HUES64 (cell line): ENCODE measurements at regions not wholly inside any gene's neighbourhood (a gene's known extent, or its start where the extent isn't known, plus 50 kb on each side); places are given as distances from the start of the nearest gene placed in this dataset.

ENCODE experiments used
- H3K27ac ChIP-seq: 2 replicates; pipeline ENCODE4 v1.7.0; 2013; ENCODE audit warnings: low read depth, low read length, inconsistent platforms
- H3K27me3 ChIP-seq: 2 replicates; pipeline ENCODE4 v1.6.1; 2013; ENCODE audit warnings: mild to moderate bottlenecking, low read length; ENCODE audit not compliant: insufficient read depth
- H3K36me3 ChIP-seq: 2 replicates; pipeline ENCODE4 v1.6.1; 2013; ENCODE audit warnings: mild to moderate bottlenecking, low read length; ENCODE audit not compliant: insufficient read depth
- H3K4me1 ChIP-seq: 2 replicates; pipeline ENCODE4 v1.6.1; 2013; ENCODE audit warnings: mild to moderate bottlenecking, low read length, moderate library complexity; ENCODE audit not compliant: insufficient read depth
- H3K4me3 ChIP-seq: 2 replicates; pipeline ENCODE4 v1.5.1; 2013; ENCODE audit warnings: mild to moderate bottlenecking, low read length, moderate library complexity
- H3K9ac ChIP-seq: 2 replicates; pipeline ENCODE4 v1.6.1; 2013; ENCODE audit warnings: mild to moderate bottlenecking, low read depth, low read length
- H3K9me3 ChIP-seq: 2 replicates; pipeline ENCODE4 v1.6.1; 2013; ENCODE audit warnings: low read depth, low read length; ENCODE audit not compliant: insufficient read depth
- WGBS: fragments of 150-250, 120-280 bp; methylation state at CpG from one replicate; pipeline ENCODE4 v1.1.7; 2013; ENCODE audit warnings: missing lambda C conversion rate; 5-methylcytosine and 5-hydroxymethylcytosine counted together

- 0 out of 2 replicates have a peak overlapping the region, but pooled peaks have one; percentile 1 for H3K9ac ChIP-seq
- WGBS: 81% methylated on average over 5 of the region's 7 CpGs
- peaks cover 44% of the 10 kb centered on the region for H3K4me1 ChIP-seq
- H3K9me3 ChIP-seq: no peaks in the 10 kb centered on the region
- H3K36me3 ChIP-seq: 0 out of 2 replicates have a peak, but pooled peaks cover 3% of the 10 kb centered on the region
- peak overlapping the region; percentile 89 for H3K4me3 ChIP-seq
- no peak overlapping the region for H3K27ac ChIP-seq
- peaks cover 17% of the 10 kb centered on the region for H3K27me3 ChIP-seq
Observed at GRCh38 chr3:72444656-72445223, 403.5 kb downstream of the SHQ1 start.

- peaks cover 17% of the 10 kb centered on the region for H3K36me3 ChIP-seq
- WGBS: 97% methylated on average over 4 of the region's 4 CpGs
- H3K4me3 ChIP-seq: no peak overlapping the region; the same call in 1 of the 2 replicates
- H3K9me3 ChIP-seq: no peaks in the 10 kb centered on the region
- no peak overlapping the region for H3K9ac ChIP-seq
- peaks cover 4% of the 10 kb centered on the region for H3K27me3 ChIP-seq
- H3K27ac ChIP-seq: no peak overlapping the region
- peaks cover 45% of the 10 kb centered on the region for H3K4me1 ChIP-seq
Observed at GRCh38 chr3:72442759-72443158, 405.5 kb downstream of the SHQ1 start.

GRCh38 chr3:72441284-72441994, 406.8 kb downstream of the SHQ1 start:
- H3K27me3 ChIP-seq: no peaks in the 10 kb centered on the region
- no peak overlapping the region for H3K27ac ChIP-seq
- no peak overlapping the region for H3K4me3 ChIP-seq
- no peaks in the 10 kb centered on the region for H3K9me3 ChIP-seq
- H3K4me1 ChIP-seq: peaks cover 44% of the 10 kb centered on the region
- H3K9ac ChIP-seq: no peak overlapping the region
- peaks cover 18% of the 10 kb centered on the region for H3K36me3 ChIP-seq
- WGBS: 92% methylated on average over 5 of the region's 5 CpGs

GRCh38 chr3:72440491-72440890, 407.8 kb downstream of the SHQ1 start:
- WGBS: 95% methylated on average over 3 of the region's 4 CpGs
- peaks cover 41% of the 10 kb centered on the region for H3K4me1 ChIP-seq
- H3K36me3 ChIP-seq: peaks cover 18% of the 10 kb centered on the region
- no peak overlapping the region for H3K27ac ChIP-seq
- H3K4me3 ChIP-seq: no peak overlapping the region
- no peaks in the 10 kb centered on the region for H3K9me3 ChIP-seq
- H3K27me3 ChIP-seq: no peaks in the 10 kb centered on the region
- no peak overlapping the region for H3K9ac ChIP-seq

- 91% methylated on average over 5 of the region's 5 CpGs for WGBS
- Histone ChIP-seq H3K36me3 (peaks cover 18% of the 10 kb centered on the region), H3K4me1 (peaks cover 32% of the 10 kb centered on the region), H3K27me3 (no peaks in the 10 kb centered on the region), H3K27ac (no peak overlapping the region), H3K9ac (no peak overlapping the region), H3K4me3 (no peak overlapping the region), H3K9me3 (no peaks in the 10 kb centered on the region)
Observed at GRCh38 chr3:72439321-72440183, 408.7 kb downstream of the SHQ1 start.

- Histone ChIP-seq H3K9me3 (no peaks in the 10 kb centered on the region), H3K27ac (no peak overlapping the region), H3K27me3 (no peaks in the 10 kb centered on the region), H3K36me3 (peaks cover 18% of the 10 kb centered on the region), H3K9ac (peak overlapping the region; percentile 14; the same call in 1 of the 2 replicates), H3K4me3 (no peak overlapping the region), H3K4me1 (peaks cover 16% of the 10 kb centered on the region; the same call in 1 of the 2 replicates)
- 94% methylated on average over 4 of the region's 5 CpGs for WGBS
Observed at GRCh38 chr3:72437661-72438406, 410.4 kb downstream of the SHQ1 start.

GRCh38 chr3:72436863-72437592, 411.2 kb downstream of the SHQ1 start:
- 67% methylated on average over 6 of the region's 7 CpGs for WGBS
- H3K27me3 ChIP-seq: no peaks in the 10 kb centered on the region
- H3K4me3 ChIP-seq: no peak overlapping the region
- H3K9ac ChIP-seq: no peak overlapping the region
- peaks cover 16% of the 10 kb centered on the region for H3K36me3 ChIP-seq
- H3K4me1 ChIP-seq: peaks cover 8% of the 10 kb centered on the region; the same call in 1 of the 2 replicates
- H3K9me3 ChIP-seq: no peaks in the 10 kb centered on the region
- no peak overlapping the region for H3K27ac ChIP-seq

- Histone ChIP-seq H3K27me3 (no peaks in the 10 kb centered on the region), H3K9ac (no peak overlapping the region), H3K4me3 (no peak overlapping the region), H3K9me3 (no peaks in the 10 kb centered on the region), H3K27ac (no peak overlapping the region), H3K4me1 (peaks cover 2% of the 10 kb centered on the region), H3K36me3 (peaks cover 11% of the 10 kb centered on the region)
- 69% methylated on average over 1 of the region's 1 CpG for WGBS
Observed at GRCh38 chr3:72434296-72434695, 413.9 kb downstream of the SHQ1 start.

GRCh38 chr3:72432246-72432645, 416.0 kb downstream of the SHQ1 start:
- Histone ChIP-seq H3K27me3 (no peaks in the 10 kb centered on the region), H3K4me1 (peaks cover 19% of the 10 kb centered on the region), H3K27ac (no peak overlapping the region), H3K9me3 (no peaks in the 10 kb centered on the region), H3K4me3 (no peak overlapping the region), H3K9ac (no peak overlapping the region), H3K36me3 (no peaks in the 10 kb centered on the region)
- WGBS: 95% methylated on average over 7 of the region's 7 CpGs

GRCh38 chr3:72429589-72430353, 418.5 kb downstream of the SHQ1 start:
- Histone ChIP-seq H3K27ac (no peak overlapping the region), H3K4me1 (peaks cover 39% of the 10 kb centered on the region), H3K9me3 (no peaks in the 10 kb centered on the region), H3K27me3 (no peaks in the 10 kb centered on the region), H3K4me3 (no peak overlapping the region), H3K36me3 (no peaks in the 10 kb centered on the region), H3K9ac (no peak overlapping the region)
- 69% methylated on average over 4 of the region's 4 CpGs for WGBS
